GM12874 (cell line): ENCODE measurements at regions not wholly inside any gene's neighbourhood (a gene's known extent, or its start where the extent isn't known, plus 50 kb on each side); places are given as distances from the start of the nearest gene placed in this dataset.

ENCODE experiments used
- TF ChIP-seq, protein P1 (sequence below): IDR thresholded peaks from 2 replicates; pipeline ENCODE4 v1.5.1; 2011; ENCODE audit warnings: low read depth, mild to moderate bottlenecking, control low read depth, low read length, moderate library complexity; ENCODE audit not compliant: insufficient read depth

DNA sequence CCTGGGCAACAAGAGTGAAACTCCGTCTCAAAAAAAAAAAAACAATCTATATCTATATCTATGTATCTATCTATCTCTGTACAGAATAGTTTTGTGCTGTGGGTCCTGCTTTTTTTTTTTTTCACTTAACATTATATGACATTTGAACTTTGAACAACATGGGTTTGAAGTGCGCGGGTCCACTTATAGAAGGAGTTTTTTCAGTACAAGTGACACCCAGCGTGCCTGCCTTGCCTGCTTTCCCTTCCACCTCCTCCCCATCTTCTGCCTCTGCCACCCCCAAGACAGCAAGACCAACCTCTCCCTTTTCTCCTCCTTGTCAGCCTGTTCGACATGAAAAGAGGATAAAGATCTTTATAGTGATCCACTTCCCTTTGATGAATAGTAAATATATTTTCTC lies 102.2 kb upstream of the KCNG1 start:
- TF ChIP-seq, protein P1, sequence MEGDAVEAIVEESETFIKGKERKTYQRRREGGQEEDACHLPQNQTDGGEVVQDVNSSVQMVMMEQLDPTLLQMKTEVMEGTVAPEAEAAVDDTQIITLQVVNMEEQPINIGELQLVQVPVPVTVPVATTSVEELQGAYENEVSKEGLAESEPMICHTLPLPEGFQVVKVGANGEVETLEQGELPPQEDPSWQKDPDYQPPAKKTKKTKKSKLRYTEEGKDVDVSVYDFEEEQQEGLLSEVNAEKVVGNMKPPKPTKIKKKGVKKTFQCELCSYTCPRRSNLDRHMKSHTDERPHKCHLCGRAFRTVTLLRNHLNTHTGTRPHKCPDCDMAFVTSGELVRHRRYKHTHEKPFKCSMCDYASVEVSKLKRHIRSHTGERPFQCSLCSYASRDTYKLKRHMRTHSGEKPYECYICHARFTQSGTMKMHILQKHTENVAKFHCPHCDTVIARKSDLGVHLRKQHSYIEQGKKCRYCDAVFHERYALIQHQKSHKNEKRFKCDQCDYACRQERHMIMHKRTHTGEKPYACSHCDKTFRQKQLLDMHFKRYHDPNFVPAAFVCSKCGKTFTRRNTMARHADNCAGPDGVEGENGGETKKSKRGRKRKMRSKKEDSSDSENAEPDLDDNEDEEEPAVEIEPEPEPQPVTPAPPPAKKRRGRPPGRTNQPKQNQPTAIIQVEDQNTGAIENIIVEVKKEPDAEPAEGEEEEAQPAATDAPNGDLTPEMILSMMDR: no peak

DNA sequence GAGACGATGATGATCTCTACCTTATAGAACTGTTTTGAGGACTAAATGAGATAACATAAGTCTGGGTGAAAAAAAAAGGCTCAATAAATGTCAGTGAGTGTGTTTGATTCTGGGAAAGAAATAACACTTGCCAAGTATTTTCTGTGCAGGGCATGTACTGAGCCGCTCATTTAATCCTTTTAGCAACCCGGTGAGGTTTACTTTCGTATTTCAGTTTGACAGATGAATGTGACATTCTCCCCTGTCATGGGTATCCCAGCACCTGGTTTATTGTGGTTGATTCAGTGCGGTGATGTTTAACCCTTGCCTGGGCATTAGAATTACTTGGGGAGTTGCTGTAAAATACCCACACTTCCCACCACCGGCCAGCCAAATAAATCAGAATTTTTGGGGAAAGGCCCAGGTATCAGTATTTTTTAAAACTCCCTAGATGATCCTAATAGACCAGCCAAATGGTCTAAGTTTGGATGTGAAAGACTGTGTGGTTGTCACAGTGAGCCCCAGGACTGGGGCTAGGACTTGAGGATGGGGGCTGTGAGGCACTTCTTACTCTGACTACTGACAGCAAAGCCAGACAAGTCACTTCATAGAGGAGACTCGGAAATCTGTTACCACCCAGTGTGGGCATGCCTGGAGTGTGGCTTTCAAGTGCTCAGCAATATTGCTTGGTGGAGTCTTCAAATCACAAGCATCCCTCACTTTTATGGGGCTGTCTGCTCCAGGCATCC lies 100.2 kb upstream of the KCNG1 start:
- TF ChIP-seq, protein P1: no peak

DNA sequence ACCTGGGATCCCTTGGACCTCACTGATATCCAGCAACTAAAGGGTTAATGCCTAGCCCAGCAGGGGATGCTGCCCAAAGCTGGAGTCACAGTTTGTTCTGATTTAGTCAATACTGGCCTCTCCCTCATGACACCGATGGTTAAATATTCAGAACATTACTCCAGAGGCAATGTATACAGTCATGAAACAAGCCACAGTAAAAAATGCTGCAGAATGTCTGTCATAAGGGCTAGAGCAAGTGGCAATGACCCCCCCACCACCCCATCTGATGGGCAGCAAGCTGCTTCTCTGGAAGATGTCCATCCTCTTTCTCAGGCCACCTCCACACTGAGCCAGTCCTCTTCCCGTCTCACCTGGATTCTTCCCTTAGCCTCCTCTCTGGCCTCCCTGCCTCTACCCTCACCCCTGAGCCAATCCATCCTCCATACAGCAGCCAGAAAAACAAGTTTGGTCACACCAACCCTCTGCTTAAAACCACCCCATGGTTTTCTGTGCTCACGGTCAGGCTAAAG lies 99.0 kb upstream of the KCNG1 start:
- TF ChIP-seq, protein P1: no peak

DNA sequence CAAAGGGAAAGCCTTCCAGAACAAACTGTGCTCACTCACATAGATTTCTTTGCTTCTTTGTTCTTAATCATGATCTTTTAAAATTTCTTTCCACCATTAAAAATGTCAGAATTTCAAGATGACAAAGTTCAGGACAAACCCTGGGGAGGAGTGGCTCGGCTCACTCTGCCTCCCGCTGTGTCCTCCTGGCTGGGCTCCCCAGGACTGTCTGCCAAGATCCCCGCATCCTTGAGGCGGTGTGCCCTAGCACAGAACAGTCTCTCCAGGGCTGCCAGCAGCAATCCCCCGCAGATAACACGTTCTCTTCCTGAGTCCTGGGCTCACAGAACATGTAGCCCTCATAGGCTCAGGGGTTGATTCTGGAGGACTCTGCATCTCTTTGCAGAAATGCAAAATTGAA lies 98.4 kb upstream of the KCNG1 start:
- TF ChIP-seq, protein P1: no peak

DNA sequence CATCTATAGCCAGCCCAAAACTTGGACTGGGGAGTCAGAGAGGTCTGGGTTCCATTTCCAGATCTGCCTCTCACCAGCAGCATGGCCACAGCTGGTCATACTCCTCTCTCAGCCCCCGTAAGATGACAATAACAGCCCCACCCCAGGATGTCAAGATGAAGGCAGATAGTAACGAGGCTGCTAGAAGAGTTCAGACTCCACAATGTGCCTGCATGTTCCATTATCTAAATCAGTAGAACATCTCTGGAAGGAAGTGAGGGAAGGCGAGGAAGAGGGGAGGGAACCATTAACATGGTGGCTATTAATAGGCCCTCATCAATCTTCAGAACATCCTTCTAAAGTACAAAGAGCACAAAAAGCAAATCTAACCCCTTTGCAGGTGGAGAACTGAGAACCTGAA lies 98.0 kb upstream of the KCNG1 start:
- TF ChIP-seq, protein P1: no peak

DNA sequence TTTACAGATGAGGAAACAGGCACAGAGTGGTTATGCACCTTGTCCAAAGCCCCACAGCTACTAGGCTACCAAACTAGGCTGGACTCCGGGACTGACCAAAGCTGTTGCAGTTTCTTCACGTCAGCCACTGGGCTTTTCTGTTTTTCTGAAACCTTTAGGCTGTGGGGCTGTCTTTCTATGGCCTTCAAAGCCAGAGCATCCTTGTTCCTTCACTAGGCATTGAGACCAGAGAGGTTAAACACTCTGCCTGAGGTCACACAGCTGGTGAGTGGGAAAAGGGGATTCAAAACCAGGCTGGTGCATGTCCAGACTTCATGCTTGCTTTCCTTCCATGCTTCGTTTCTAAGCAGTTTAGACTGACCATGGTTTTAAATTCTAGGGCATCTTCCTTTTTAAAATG lies 97.5 kb upstream of the KCNG1 start:
- TF ChIP-seq, protein P1: no peak

DNA sequence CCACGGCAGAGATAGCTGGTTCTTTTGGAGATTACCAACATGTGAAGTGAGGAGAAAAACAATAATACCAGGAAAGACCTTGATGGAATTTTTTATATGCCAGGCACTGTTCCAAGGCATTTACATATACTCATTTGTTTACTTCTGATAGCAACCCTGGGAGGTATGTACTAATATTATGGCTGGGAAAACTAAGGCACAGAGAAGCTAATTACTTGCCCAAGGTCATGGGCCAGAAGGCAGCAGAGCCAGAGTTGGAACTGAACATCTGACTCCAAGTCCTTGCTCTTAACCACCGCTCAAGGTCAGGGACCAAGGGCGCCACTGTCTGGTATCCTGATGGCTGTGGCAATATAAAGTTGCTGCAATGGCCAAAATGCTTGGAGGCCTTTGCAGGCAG lies 97.0 kb upstream of the KCNG1 start:
- TF ChIP-seq, protein P1: no peak
